Trophoblast cell (in vitro differentiated cells and primary cell): ENCODE measurements at regions not wholly inside any gene's neighbourhood (a gene's known extent, or its start where the extent isn't known, plus 50 kb on each side); places are given as distances from the start of the nearest gene placed in this dataset.

Experiments used
- DNase-seq, 2 donors: peaks; one replicate each; pipeline ENCODE4 v3.0.0-alpha.2; 2016
- H2AFZ ChIP-seq: 2 replicates; pipeline ENCODE4 v1.6.1; 2013; ENCODE audit warnings: low read length, moderate library complexity, mild to moderate bottlenecking; ENCODE audit not compliant: insufficient read depth, poor library complexity
- H2AK5ac ChIP-seq: 2 replicates; pipeline ENCODE4 v1.6.1; 2013; ENCODE audit warnings: mild to moderate bottlenecking, low read length
- H2BK120ac ChIP-seq: 2 replicates; pipeline ENCODE4 v1.6.1; 2013; ENCODE audit warnings: low read length, mild to moderate bottlenecking, moderate library complexity; ENCODE audit not compliant: insufficient read depth, poor library complexity
- H2BK12ac ChIP-seq: 2 replicates; pipeline ENCODE4 v1.6.1; 2013; ENCODE audit warnings: mild to moderate bottlenecking, low read length, moderate library complexity
- H2BK5ac ChIP-seq: 2 replicates; pipeline ENCODE4 v1.6.1; 2013; ENCODE audit warnings: low read length, low read depth, moderate library complexity, mild to moderate bottlenecking; ENCODE audit not compliant: poor library complexity
- H3K14ac ChIP-seq: 2 replicates; pipeline ENCODE4 v1.6.1; 2013; ENCODE audit warnings: mild to moderate bottlenecking, low read length
- H3K18ac ChIP-seq: 2 replicates; pipeline ENCODE4 v1.6.1; 2013; ENCODE audit warnings: mild to moderate bottlenecking, low read length
- H3K23ac ChIP-seq: 2 replicates; pipeline ENCODE4 v1.6.1; 2013; ENCODE audit warnings: low read length
- H3K27ac ChIP-seq: 2 replicates; pipeline ENCODE4 v1.5.1; 2013; ENCODE audit warnings: low read depth, mild to moderate bottlenecking, inconsistent platforms, low read length, moderate library complexity
- H3K27me3 ChIP-seq: 2 replicates; pipeline ENCODE4 v1.6.1; 2013; ENCODE audit warnings: inconsistent platforms, mild to moderate bottlenecking, low read length, moderate library complexity; ENCODE audit not compliant: insufficient read depth
- H3K36me3 ChIP-seq, 2 experiments: 1 replicate in 1 of 2; 2 replicates in 1 of 2; pipeline ENCODE4 v1.6.1; 2013; ENCODE audit warnings: low read length in 2 of 2, mild to moderate bottlenecking in 2 of 2, moderate library complexity in 1 of 2; ENCODE audit not compliant: insufficient read depth in 2 of 2, control insufficient read depth in 1 of 2
- H3K4ac ChIP-seq: 2 replicates; pipeline ENCODE4 v1.6.1; 2013; ENCODE audit warnings: low read depth, mild to moderate bottlenecking, low read length, moderate library complexity
- H3K4me1 ChIP-seq, 2 experiments: 1 replicate in 1 of 2; 2 replicates in 1 of 2; pipeline ENCODE4 v1.6.1; 2013; ENCODE audit warnings: low read length in 2 of 2, mild to moderate bottlenecking in 2 of 2, moderate library complexity in 1 of 2; ENCODE audit not compliant: insufficient read depth in 2 of 2, control insufficient read depth in 1 of 2
- H3K4me2 ChIP-seq: 2 replicates; pipeline ENCODE4 v1.6.1; 2013; ENCODE audit warnings: inconsistent platforms, mild to moderate bottlenecking, low read length, moderate library complexity
- H3K4me3 ChIP-seq: 2 replicates; pipeline ENCODE4 v1.5.1; 2013; ENCODE audit warnings: mild to moderate bottlenecking, low read depth, low read length, inconsistent platforms
- H3K79me1 ChIP-seq: one replicate; pipeline ENCODE4 v1.6.1; 2013; ENCODE audit warnings: low read length
- H3K79me2 ChIP-seq: 2 replicates; pipeline ENCODE4 v1.6.1; 2013; ENCODE audit warnings: low read length, mild to moderate bottlenecking; ENCODE audit not compliant: control insufficient read depth, insufficient read depth, poor library complexity
- H3K9ac ChIP-seq: 2 replicates; pipeline ENCODE4 v1.6.1; 2013; ENCODE audit warnings: mild to moderate bottlenecking, low read length
- H3K9me3 ChIP-seq: 2 replicates; pipeline ENCODE4 v1.6.1; 2013; ENCODE audit warnings: low read depth, mild to moderate bottlenecking, control low read depth, inconsistent platforms, low read length; ENCODE audit not compliant: insufficient read depth
- H4K12ac ChIP-seq: 2 replicates; pipeline ENCODE4 v1.6.1; 2013; ENCODE audit warnings: low read depth, mild to moderate bottlenecking, low read length, moderate library complexity
- H4K8ac ChIP-seq: 2 replicates; pipeline ENCODE4 v1.6.1; 2013; ENCODE audit warnings: low read depth, mild to moderate bottlenecking, low read length, moderate library complexity
- H4K91ac ChIP-seq: one replicate; pipeline ENCODE4 v1.6.1; 2013; ENCODE audit warnings: low read depth, mild to moderate bottlenecking, low read length, moderate library complexity
- WGBS: extraction: QIAGEN DNeasy Blood & Tissue Kit; methylation state at CpG from one replicate; pipeline ENCODE4 v1.1.7; 2013; ENCODE audit warnings: missing lambda C conversion rate; ENCODE audit not compliant: insufficient read length, insufficient coverage; ENCODE audit errors: extremely low coverage; 5-methylcytosine and 5-hydroxymethylcytosine counted together

GRCh38 chr13:87120476-87120875, 550.7 kb upstream of the SLITRK5 start:
- no peak overlapping the region for H4K8ac ChIP-seq
- no peak overlapping the region for H3K23ac ChIP-seq
- H3K9me3 ChIP-seq = no peaks in the 10 kb centered on the region
- H3K27me3 ChIP-seq = no peaks in the 10 kb centered on the region
- no peak overlapping the region for H2AFZ ChIP-seq
- no peak overlapping the region for H3K18ac ChIP-seq
- no peak overlapping the region for H2BK5ac ChIP-seq
- no peak overlapping the region for H3K4me2 ChIP-seq
- no peaks in the 10 kb centered on the region for H3K36me3 ChIP-seq
- no peak overlapping the region for H4K12ac ChIP-seq
- no peak overlapping the region for H3K4me3 ChIP-seq
- no peak overlapping the region for H3K14ac ChIP-seq
- DNase-seq = no peak
- H2BK12ac ChIP-seq = no peak overlapping the region
- peaks cover 0 to 2% of the 10 kb centered on the region in 2 experiments for H3K4me1 ChIP-seq
- no peaks in the 10 kb centered on the region for H3K79me2 ChIP-seq
- no CpG with 5 or more reads among the region's 2 CpGs for whole genome bisulfite sequencing
- no peak overlapping the region for H2BK120ac ChIP-seq
- no peak overlapping the region for H3K9ac ChIP-seq
- no peaks in the 10 kb centered on the region for H3K79me1 ChIP-seq
- no peak overlapping the region for H3K4ac ChIP-seq
- no peak overlapping the region for H3K27ac ChIP-seq
- H4K91ac ChIP-seq = no peak overlapping the region
- no peak overlapping the region for H2AK5ac ChIP-seq

- Histone ChIP-seq H4K91ac (no peak overlapping the region), H3K9me3 (no peaks in the 10 kb centered on the region), H3K4me3 (no peak overlapping the region), H2AFZ (no peak overlapping the region), H2BK12ac (no peak overlapping the region), H2AK5ac (no peak overlapping the region), H3K27me3 (no peaks in the 10 kb centered on the region), H3K18ac (no peak overlapping the region), H3K27ac (no peak overlapping the region), H3K79me1 (no peaks in the 10 kb centered on the region), H3K9ac (no peak overlapping the region), H3K4me2 (no peak overlapping the region), H4K8ac (no peak overlapping the region), H3K4ac (no peak overlapping the region), H3K4me1 (peaks cover 0 to 2% of the 10 kb centered on the region in 2 experiments), H2BK120ac (no peak overlapping the region), H4K12ac (no peak overlapping the region), H3K23ac (no peak overlapping the region), H3K79me2 (no peaks in the 10 kb centered on the region), H3K14ac (no peak overlapping the region), H3K36me3 (no peaks in the 10 kb centered on the region), H2BK5ac (no peak overlapping the region)
- no peak for DNase-seq
These were observed 548.6 kb upstream of the SLITRK5 start for GRCh38 chr13:87122551-87122950.

GRCh38 chr13:87123987-87124784, 547.0 kb upstream of the SLITRK5 start:
- no peak overlapping the region for H3K27ac ChIP-seq

GRCh38 chr13:87124785-87125074, 546.4 kb upstream of the SLITRK5 start:
- H3K4me1 ChIP-seq = peaks cover 0 to 3% of the 10 kb centered on the region in 2 experiments
- H3K9me3 ChIP-seq = no peaks in the 10 kb centered on the region
- H3K9ac ChIP-seq = no peak overlapping the region
- no peak overlapping the region for H4K12ac ChIP-seq
- no peak overlapping the region for H3K27ac ChIP-seq
- H3K4me2 ChIP-seq = no peak overlapping the region
- H4K8ac ChIP-seq = no peak overlapping the region
- DNase-seq = peak in 1 of 2 donors; percentile 1
- no peaks in the 10 kb centered on the region for H3K79me1 ChIP-seq
- no peak overlapping the region for H3K4me3 ChIP-seq
- no peak overlapping the region for H2BK12ac ChIP-seq
- H3K27me3 ChIP-seq = no peaks in the 10 kb centered on the region
- H3K4ac ChIP-seq = no peak overlapping the region
- H3K14ac ChIP-seq = no peak overlapping the region
- no peak overlapping the region for H2BK120ac ChIP-seq
- WGBS = no CpG with 5 or more reads among the region's 4 CpGs
- no peak overlapping the region for H2BK5ac ChIP-seq
- no peak overlapping the region for H3K18ac ChIP-seq
- no peaks in the 10 kb centered on the region for H3K79me2 ChIP-seq
- no peak overlapping the region for H3K23ac ChIP-seq
- H3K36me3 ChIP-seq = no peaks in the 10 kb centered on the region
- no peak overlapping the region for H4K91ac ChIP-seq
- H2AFZ ChIP-seq = no peak overlapping the region
- no peak overlapping the region for H2AK5ac ChIP-seq

More at GRCh38 chr13:87123987-87124784, 547.0 kb upstream of the SLITRK5 start:
- Histone ChIP-seq H4K8ac (no peak overlapping the region), H3K4me1 (peaks cover 0 to 2% of the 10 kb centered on the region in 2 experiments), H2BK120ac (no peak overlapping the region), H3K79me2 (no peaks in the 10 kb centered on the region), H2BK12ac (no peak overlapping the region), H3K4me2 (no peak overlapping the region), H4K12ac (no peak overlapping the region), H3K18ac (no peak overlapping the region), H3K4me3 (no peak overlapping the region), H2AFZ (no peak overlapping the region), H3K36me3 (no peaks in the 10 kb centered on the region), H3K9ac (no peak overlapping the region), H3K9me3 (no peaks in the 10 kb centered on the region), H3K23ac (no peak overlapping the region), H2BK5ac (no peak overlapping the region), H3K79me1 (no peaks in the 10 kb centered on the region), H3K4ac (no peak overlapping the region), H3K14ac (no peak overlapping the region), H4K91ac (no peak overlapping the region), H3K27me3 (no peaks in the 10 kb centered on the region), H2AK5ac (no peak overlapping the region)
- WGBS = no CpG with 5 or more reads among the region's 10 CpGs
- peak; percentile 47 to 69 for DNase-seq
